HG03442 (cell line): ENCODE measurements at regions not wholly inside any gene's neighbourhood (a gene's known extent, or its start where the extent isn't known, plus 50 kb on each side); places are given as distances from the start of the nearest gene placed in this dataset.

Experiments used
- ATAC-seq: cut with Tn5 transposase; IDR thresholded peaks from one replicate; pipeline ENCODE4 v1.9.1; 2021; ENCODE audit warnings: mild to moderate bottlenecking, moderate library complexity; ENCODE audit not compliant: unreplicated experiment

- ATAC-seq, result no peak
These were observed 94.6 kb upstream of the AKT3 start for GRCh38 chr1:243944429-243945160.

- ATAC-seq, result no peak
These were observed 93.8 kb upstream of the AKT3 start for GRCh38 chr1:243943671-243944428.

- no peak for ATAC-seq
These were observed 92.4 kb upstream of the AKT3 start for GRCh38 chr1:243942196-243943150.

- no peak for ATAC-seq
These were observed 90.4 kb upstream of the AKT3 start for GRCh38 chr1:243940451-243940850.

- no peak for ATAC-seq
These were observed 89.3 kb upstream of the AKT3 start for GRCh38 chr1:243939167-243939848.

GRCh38 chr1:243938208-243938607 lies 88.2 kb upstream of the AKT3 start:
- ATAC-seq, result no peak

GRCh38 chr1:243933495-243933894 lies 83.5 kb upstream of the AKT3 start:
- no peak for ATAC-seq

- no peak for ATAC-seq
These were observed 81.9 kb upstream of the AKT3 start for GRCh38 chr1:243931957-243932356.

GRCh38 chr1:243930822-243931671 lies 81.0 kb upstream of the AKT3 start:
- ATAC-seq, result no peak

GRCh38 chr1:243927381-243927780 lies 77.3 kb upstream of the AKT3 start:
- ATAC-seq, result no peak

GRCh38 chr1:243926803-243927245 lies 76.8 kb upstream of the AKT3 start:
- ATAC-seq, result no peak

- ATAC-seq, result no peak
These were observed 76.3 kb upstream of the AKT3 start for GRCh38 chr1:243926299-243926698.

- no peak for ATAC-seq
These were observed 74.7 kb upstream of the AKT3 start for GRCh38 chr1:243924588-243925349.

GRCh38 chr1:243924188-243924587 lies 74.1 kb upstream of the AKT3 start:
- ATAC-seq, result no peak

- no peak for ATAC-seq
These were observed 73.5 kb upstream of the AKT3 start for GRCh38 chr1:243923292-243924171.

- ATAC-seq, result no peak
These were observed 71.1 kb upstream of the AKT3 start for GRCh38 chr1:243921111-243921510.

- ATAC-seq, result no peak
These were observed 68.0 kb upstream of the AKT3 start for GRCh38 chr1:243917863-243918565.
